Endothelial cell (in vitro differentiated cells): ENCODE measurements at regions not wholly inside any gene's neighbourhood (a gene's known extent, or its start where the extent isn't known, plus 50 kb on each side); places are given as distances from the start of the nearest gene placed in this dataset.

ENCODE experiments used
- DNase-seq: peaks from one replicate; pipeline ENCODE4 v3.0.0; 2021; ENCODE audit warnings: low spot score
- H3K27ac Mint-ChIP-seq: one replicate; pipeline ENCODE4 v1.8.0; 2021; ENCODE audit warnings: mixed read lengths, inconsistent platforms; ENCODE audit not compliant: unreplicated experiment
- H3K27me3 Mint-ChIP-seq: one replicate; pipeline ENCODE4 v1.8.0; 2021; ENCODE audit warnings: mild to moderate bottlenecking, moderate library complexity, mixed read lengths, inconsistent platforms; ENCODE audit not compliant: unreplicated experiment
- H3K36me3 Mint-ChIP-seq: one replicate; pipeline ENCODE4 v1.8.0; 2021; ENCODE audit warnings: mild to moderate bottlenecking, low read depth, mixed read lengths, inconsistent platforms; ENCODE audit not compliant: unreplicated experiment
- H3K4me1 Mint-ChIP-seq: one replicate; pipeline ENCODE4 v1.8.0; 2021; ENCODE audit warnings: mild to moderate bottlenecking, mixed read lengths, inconsistent platforms; ENCODE audit not compliant: unreplicated experiment
- H3K4me3 Mint-ChIP-seq: one replicate; pipeline ENCODE4 v1.8.0; 2021; ENCODE audit warnings: mild to moderate bottlenecking, mixed read lengths, inconsistent platforms; ENCODE audit not compliant: unreplicated experiment
- H3K9me3 Mint-ChIP-seq: one replicate; pipeline ENCODE4 v1.8.0; 2021; ENCODE audit warnings: mixed read lengths, inconsistent platforms; ENCODE audit not compliant: unreplicated experiment
- CTCF ChIP-seq: fragments of 200-600 bp; sonication (generic); IDR thresholded peaks from one replicate; pipeline ENCODE4 v1.5.0; 2021; ENCODE audit warnings: antibody characterized with exemption; ENCODE audit not compliant: unreplicated experiment

GRCh38 chr20:61045876-61046585 is 206.0 kb upstream of the CDH4 start:
- H3K9me3 Mint-ChIP-seq: no peaks in the 10 kb centered on the region
- DNase-seq: no peak
- TF ChIP-seq CTCF: no peak
- peaks cover 6% of the 10 kb centered on the region for H3K27me3 Mint-ChIP-seq
- H3K4me3 Mint-ChIP-seq: no peak overlapping the region
- no peaks in the 10 kb centered on the region for H3K4me1 Mint-ChIP-seq
- no peaks in the 10 kb centered on the region for H3K36me3 Mint-ChIP-seq
- no peak overlapping the region for H3K27ac Mint-ChIP-seq

GRCh38 chr20:61046721-61047351 is 205.2 kb upstream of the CDH4 start:
- Mint-ChIP-seq H3K9me3 (no peaks in the 10 kb centered on the region), H3K4me1 (no peaks in the 10 kb centered on the region), H3K4me3 (no peak overlapping the region), H3K36me3 (no peaks in the 10 kb centered on the region), H3K27ac (no peak overlapping the region), H3K27me3 (peaks cover 6% of the 10 kb centered on the region)
- no peak for DNase-seq
- TF ChIP-seq CTCF: no peak

- Mint-ChIP-seq H3K9me3 (no peaks in the 10 kb centered on the region), H3K27me3 (peaks cover 6% of the 10 kb centered on the region), H3K27ac (no peak overlapping the region), H3K4me1 (no peaks in the 10 kb centered on the region), H3K4me3 (no peak overlapping the region), H3K36me3 (no peaks in the 10 kb centered on the region)
- TF ChIP-seq CTCF: no peak
- no peak for DNase-seq
Measured at GRCh38 chr20:61047515-61047914, 204.5 kb upstream of the CDH4 start.

- no peaks in the 10 kb centered on the region for H3K9me3 Mint-ChIP-seq
- peaks cover 3% of the 10 kb centered on the region for H3K27me3 Mint-ChIP-seq
- H3K4me1 Mint-ChIP-seq: no peaks in the 10 kb centered on the region
- H3K27ac Mint-ChIP-seq: no peak overlapping the region
- TF ChIP-seq CTCF: no peak
- DNase-seq: no peak
- H3K36me3 Mint-ChIP-seq: no peaks in the 10 kb centered on the region
- H3K4me3 Mint-ChIP-seq: no peak overlapping the region
Measured at GRCh38 chr20:61048302-61048701, 203.8 kb upstream of the CDH4 start.

- H3K36me3 Mint-ChIP-seq: no peaks in the 10 kb centered on the region
- no peak for DNase-seq
- no peak overlapping the region for H3K4me3 Mint-ChIP-seq
- no peaks in the 10 kb centered on the region for H3K4me1 Mint-ChIP-seq
- peaks cover 3% of the 10 kb centered on the region for H3K27me3 Mint-ChIP-seq
- no peaks in the 10 kb centered on the region for H3K9me3 Mint-ChIP-seq
- no peak overlapping the region for H3K27ac Mint-ChIP-seq
- no peak for TF ChIP-seq CTCF
Measured at GRCh38 chr20:61049684-61050083, 202.4 kb upstream of the CDH4 start.
